ENCODE measurements at regions not wholly inside any gene's neighbourhood (a gene's known extent, or its start where the extent isn't known, plus 50 kb on each side); places are given as distances from the start of the nearest gene placed in this dataset.

- no peak for DNase-seq (ENCODE audit: low read depth)
- Histone ChIP-seq H3K9me3 (ENCODE audit: insufficient read depth, low read depth, low read length) (no peaks in the 10 kb centered on the region), H3K36me3 (ENCODE audit: insufficient read depth, low read length) (no peaks in the 10 kb centered on the region), H3K4me3 (ENCODE audit: insufficient read depth, low read depth, low read length) (no peak overlapping the region), H2AFZ (ENCODE audit: low read depth, low read length) (no peak overlapping the region), H3K27me3 (ENCODE audit: insufficient read depth, low read length) (no peaks in the 10 kb centered on the region), H3K9ac (ENCODE audit: low read length) (no peak overlapping the region), H3K4me2 (ENCODE audit: low read length) (no peak overlapping the region), H3K79me2 (ENCODE audit: insufficient read depth, low read length) (no peaks in the 10 kb centered on the region), H3K27ac (ENCODE audit: low read depth, low read length) (no peak overlapping the region), H4K20me1 (ENCODE audit: insufficient read depth, low read length) (no peaks in the 10 kb centered on the region), H3K4me1 (ENCODE audit: insufficient read depth, low read length) (peaks cover 10% of the 10 kb centered on the region)
- no peak overlapping the region for H3K27ac Mint-ChIP-seq (ENCODE audit: unreplicated experiment)
- no peaks in the 10 kb centered on the region for H3K9me3 Mint-ChIP-seq (ENCODE audit: unreplicated experiment)
- TF ChIP-seq EZH2 (IDR thresholded peaks at IDR 0.05; ENCODE audit: insufficient read depth, low read length), result no peak
- no peak for TF ChIP-seq CTCF (IDR thresholded peaks at IDR 0.05; ENCODE audit: insufficient read depth, low read depth, low read length)
- H3K27me3 Mint-ChIP-seq (ENCODE audit: low read depth, unreplicated experiment), result peaks cover 2% of the 10 kb centered on the region
- FAIRE-seq, result no peak
- no peak overlapping the region for H3K4me3 Mint-ChIP-seq (ENCODE audit: unreplicated experiment)
- H3K4me1 Mint-ChIP-seq (ENCODE audit: low read depth, unreplicated experiment), result peaks cover 24% of the 10 kb centered on the region
- H3K36me3 Mint-ChIP-seq (ENCODE audit: low read depth, unreplicated experiment), result peaks cover 2% of the 10 kb centered on the region
Observed at GRCh38 chr6:98583506-98583905, 250.9 kb upstream of the POU3F2 start.

DNA sequence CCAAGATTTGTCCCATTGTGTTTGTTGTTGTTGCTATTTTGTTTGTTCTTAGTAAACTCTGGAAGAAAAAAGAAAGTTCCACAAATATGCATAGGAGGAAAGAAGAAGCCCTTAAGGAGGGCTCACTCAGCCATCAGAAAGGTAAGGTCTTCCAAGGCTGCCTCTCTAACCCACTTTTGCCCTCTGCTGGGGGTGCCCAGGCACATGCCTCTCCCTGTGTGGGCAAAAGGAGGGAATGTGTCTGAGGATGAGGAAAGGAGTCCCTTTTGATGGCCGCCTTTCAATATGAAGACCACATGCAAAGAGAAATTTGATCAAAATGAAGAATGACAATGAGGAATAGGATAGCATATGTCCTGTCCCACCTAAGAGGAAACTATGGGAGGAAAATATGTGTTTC is 248.2 kb upstream of the POU3F2 start:
- H3K9ac ChIP-seq (ENCODE audit: low read length), result no peak overlapping the region
- H3K9me3 Mint-ChIP-seq (ENCODE audit: unreplicated experiment), result no peaks in the 10 kb centered on the region
- H3K27ac Mint-ChIP-seq (ENCODE audit: unreplicated experiment), result no peak overlapping the region
- no peak overlapping the region for H3K4me2 ChIP-seq (ENCODE audit: low read length)
- DNase-seq (ENCODE audit: low read depth) (no peak), FAIRE-seq (no peak)
- H3K4me1 Mint-ChIP-seq (ENCODE audit: low read depth, unreplicated experiment), result peaks cover 5% of the 10 kb centered on the region
- no peaks in the 10 kb centered on the region for H4K20me1 ChIP-seq (ENCODE audit: insufficient read depth, low read length)
- H3K36me3 ChIP-seq (ENCODE audit: insufficient read depth, low read length), result no peaks in the 10 kb centered on the region
- H2AFZ ChIP-seq (ENCODE audit: low read depth, low read length), result no peak overlapping the region
- H3K4me3 ChIP-seq (ENCODE audit: insufficient read depth, low read depth, low read length), result no peak overlapping the region
- no peaks in the 10 kb centered on the region for H3K27me3 ChIP-seq (ENCODE audit: insufficient read depth, low read length)
- H3K36me3 Mint-ChIP-seq (ENCODE audit: low read depth, unreplicated experiment), result peaks cover 2% of the 10 kb centered on the region
- no peaks in the 10 kb centered on the region for H3K79me2 ChIP-seq (ENCODE audit: insufficient read depth, low read length)
- H3K27ac ChIP-seq (ENCODE audit: low read depth, low read length), result no peak overlapping the region
- peaks cover 2% of the 10 kb centered on the region for H3K27me3 Mint-ChIP-seq (ENCODE audit: low read depth, unreplicated experiment)
- H3K4me1 ChIP-seq (ENCODE audit: insufficient read depth, low read length), result no peaks in the 10 kb centered on the region
- H3K4me3 Mint-ChIP-seq (ENCODE audit: unreplicated experiment), result no peak overlapping the region
- TF ChIP-seq EZH2 (IDR thresholded peaks at IDR 0.05; ENCODE audit: insufficient read depth, low read length) (no peak), CTCF (IDR thresholded peaks at IDR 0.05; ENCODE audit: insufficient read depth, low read depth, low read length) (no peak)
- no peaks in the 10 kb centered on the region for H3K9me3 ChIP-seq (ENCODE audit: insufficient read depth, low read depth, low read length)

DNA sequence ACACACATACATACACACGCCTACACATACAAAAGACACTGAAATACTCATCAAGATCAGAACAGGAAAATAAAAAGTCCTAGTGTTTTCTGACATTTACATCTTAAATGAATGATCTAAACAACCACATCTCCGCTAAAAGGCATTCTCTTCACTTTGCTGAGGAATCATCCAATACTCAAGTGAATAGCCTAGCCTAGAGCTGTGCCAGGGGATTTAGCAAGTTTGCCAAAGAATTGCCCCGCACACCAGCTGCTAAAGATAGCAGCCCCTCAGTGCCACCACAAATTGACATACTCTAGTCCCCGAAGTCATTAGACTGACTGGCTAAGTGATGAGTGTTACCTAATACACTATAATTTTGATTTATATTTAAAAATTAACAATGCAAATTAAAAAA is 246.8 kb upstream of the POU3F2 start:
- TF ChIP-seq EZH2 (IDR thresholded peaks at IDR 0.05; ENCODE audit: insufficient read depth, low read length), result no peak
- TF ChIP-seq CTCF (IDR thresholded peaks at IDR 0.05; ENCODE audit: insufficient read depth, low read depth, low read length), result no peak
- no peaks in the 10 kb centered on the region for H3K36me3 ChIP-seq (ENCODE audit: insufficient read depth, low read length)
- FAIRE-seq (no peak), DNase-seq (ENCODE audit: low read depth) (no peak)
- H3K9me3 Mint-ChIP-seq (ENCODE audit: unreplicated experiment), result no peaks in the 10 kb centered on the region
- H3K36me3 Mint-ChIP-seq (ENCODE audit: low read depth, unreplicated experiment), result peaks cover 2% of the 10 kb centered on the region
- no peaks in the 10 kb centered on the region for H4K20me1 ChIP-seq (ENCODE audit: insufficient read depth, low read length)
- peaks cover 2% of the 10 kb centered on the region for H3K27me3 Mint-ChIP-seq (ENCODE audit: low read depth, unreplicated experiment)
- H3K4me2 ChIP-seq (ENCODE audit: low read length), result no peak overlapping the region
- no peak overlapping the region for H3K4me3 Mint-ChIP-seq (ENCODE audit: unreplicated experiment)
- no peak overlapping the region for H3K27ac Mint-ChIP-seq (ENCODE audit: unreplicated experiment)
- no peaks in the 10 kb centered on the region for H3K4me1 ChIP-seq (ENCODE audit: insufficient read depth, low read length)
- H2AFZ ChIP-seq (ENCODE audit: low read depth, low read length), result no peak overlapping the region
- no peaks in the 10 kb centered on the region for H3K9me3 ChIP-seq (ENCODE audit: insufficient read depth, low read depth, low read length)
- H3K4me1 Mint-ChIP-seq (ENCODE audit: low read depth, unreplicated experiment), result no peaks in the 10 kb centered on the region
- no peaks in the 10 kb centered on the region for H3K27me3 ChIP-seq (ENCODE audit: insufficient read depth, low read length)
- H3K9ac ChIP-seq (ENCODE audit: low read length), result no peak overlapping the region
- no peak overlapping the region for H3K4me3 ChIP-seq (ENCODE audit: insufficient read depth, low read depth, low read length)
- no peak overlapping the region for H3K27ac ChIP-seq (ENCODE audit: low read depth, low read length)
- no peaks in the 10 kb centered on the region for H3K79me2 ChIP-seq (ENCODE audit: insufficient read depth, low read length)
